SK-N-SH treated with all-trans-retinoic acid at 6 μM for 48 hours (cell line): ENCODE measurements at regions not wholly inside any gene's neighbourhood (a gene's known extent, or its start where the extent isn't known, plus 50 kb on each side); places are given as distances from the start of the nearest gene placed in this dataset.
A peak's percentile ranks its signal among the peaks of the same experiment; 100 is the strongest.

Experiments used
- ATAC-seq: fragments of 200-7000 bp; cut with Tn5 transposase; 3 replicates; pipeline ENCODE4 v1.9.1; 2020; ENCODE audit warnings: mild to moderate bottlenecking, moderate library complexity
- ARNTL ChIP-seq: fragments of 450-650 bp; formaldehyde crosslinking; IDR thresholded peaks from 2 replicates; pipeline ENCODE4 v1.5.0; 2020; ENCODE audit warnings: low read depth, mild to moderate bottlenecking, moderate library complexity, borderline replicate concordance
- BACH2 ChIP-seq: fragments of 250-450 bp; sonication (Bioruptor Pico); IDR thresholded peaks from 2 replicates; pipeline ENCODE4 v1.9.0; 2021; ENCODE audit warnings: mild to moderate bottlenecking, borderline replicate concordance
- CSDC2 ChIP-seq: fragments of 250-450 bp; sonication (Bioruptor Pico); IDR thresholded peaks from 2 replicates; pipeline ENCODE4 v1.5.0; 2020; ENCODE audit warnings: mild to moderate bottlenecking, moderate library complexity
- ESRRG ChIP-seq: fragments of 250-450 bp; sonication (Bioruptor Pico); IDR thresholded peaks from 2 replicates; pipeline ENCODE4 v1.6.1; 2021; ENCODE audit warnings: mild to moderate bottlenecking
- GLIS3 ChIP-seq: fragments of 250-450 bp; sonication (Bioruptor Pico); IDR thresholded peaks from 2 replicates; pipeline ENCODE4 v1.5.0; 2020; ENCODE audit warnings: mild to moderate bottlenecking, moderate library complexity
- ISL1 ChIP-seq: fragments of 250-450 bp; sonication (Bioruptor Pico); IDR thresholded peaks from 2 replicates; pipeline ENCODE4 v2.1.2; 2022; ENCODE audit warnings: mild to moderate bottlenecking, moderate library complexity
- OSR1 ChIP-seq: fragments of 250-450 bp; sonication (Bioruptor Pico); IDR thresholded peaks from 2 replicates; pipeline ENCODE4 v1.8.0; 2022; ENCODE audit warnings: moderate library complexity, mild to moderate bottlenecking, inconsistent platforms
- PPARA ChIP-seq: fragments of 250-450 bp; sonication (Bioruptor Pico); IDR thresholded peaks from 2 replicates; pipeline ENCODE4 v1.5.0; 2020; ENCODE audit warnings: mild to moderate bottlenecking, borderline replicate concordance
- RARB ChIP-seq: fragments of 250-450 bp; sonication (Bioruptor Pico); IDR thresholded peaks from 2 replicates; pipeline ENCODE4 v1.8.0; 2021; ENCODE audit warnings: mild to moderate bottlenecking, moderate library complexity
- SNAI2 ChIP-seq: fragments of 250-450 bp; sonication (Bioruptor Pico); IDR thresholded peaks from 2 replicates; pipeline ENCODE4 v1.5.0; 2020; ENCODE audit warnings: mild to moderate bottlenecking, moderate library complexity
- TCF4 ChIP-seq: fragments of 250-450 bp; sonication (Bioruptor Pico); IDR thresholded peaks from 2 replicates; pipeline ENCODE4 v1.8.0; 2021; ENCODE audit warnings: mild to moderate bottlenecking, moderate library complexity, borderline replicate concordance
- TOX ChIP-seq: fragments of 250-450 bp; sonication (Bioruptor Pico); IDR thresholded peaks from 2 replicates; pipeline ENCODE4 v1.8.0; 2021; ENCODE audit warnings: mild to moderate bottlenecking, moderate library complexity, borderline replicate concordance
- ZC3H10 ChIP-seq: fragments of 250-450 bp; sonication (Bioruptor Pico); IDR thresholded peaks from 2 replicates; pipeline ENCODE4 v1.5.1; 2021; ENCODE audit warnings: mild to moderate bottlenecking, moderate library complexity
- ZFP3 ChIP-seq: fragments of 250-450 bp; sonication (Bioruptor Pico); IDR thresholded peaks from 2 replicates; pipeline ENCODE4 v1.5.0; 2020; ENCODE audit warnings: mild to moderate bottlenecking, moderate library complexity
- ZFP30 ChIP-seq: fragments of 450-650 bp; formaldehyde crosslinking; IDR thresholded peaks from 2 replicates; pipeline ENCODE4 v1.5.0; 2022; ENCODE audit warnings: mild to moderate bottlenecking, moderate library complexity
- ZNF565 ChIP-seq: fragments of 450-650 bp; formaldehyde crosslinking; conservative IDR thresholded peaks from 2 replicates; pipeline ENCODE4 v1.5.0; 2020; ENCODE audit warnings: low read depth, mild to moderate bottlenecking, moderate library complexity
- ZNF70 ChIP-seq: fragments of 450-650 bp; formaldehyde crosslinking; IDR thresholded peaks from 2 replicates; pipeline ENCODE4 v1.5.0; 2020; ENCODE audit warnings: mild to moderate bottlenecking, moderate library complexity
- ZNF8 ChIP-seq: fragments of 450-650 bp; formaldehyde crosslinking; IDR thresholded peaks from 2 replicates; pipeline ENCODE4 v1.5.0; 2020; ENCODE audit warnings: mild to moderate bottlenecking, moderate library complexity
- TF ChIP-seq, protein P1 (sequence below): fragments of 250-450 bp; sonication (Bioruptor Pico); IDR thresholded peaks from 2 replicates; pipeline ENCODE4 v1.8.0; 2020; ENCODE audit warnings: mild to moderate bottlenecking, moderate library complexity, borderline replicate concordance
- TF ChIP-seq, protein P2 (sequence below): fragments of 250-450 bp; sonication (Bioruptor Pico); IDR thresholded peaks from 2 replicates; pipeline ENCODE4 v1.5.1; 2021; ENCODE audit warnings: mild to moderate bottlenecking, moderate library complexity
- TF ChIP-seq, protein P3 (sequence below): fragments of 250-450 bp; sonication (Bioruptor Pico); IDR thresholded peaks from 2 replicates; pipeline ENCODE4 v1.5.1; 2020; ENCODE audit warnings: low read depth, mild to moderate bottlenecking, moderate library complexity
- TF ChIP-seq, protein P4 (sequence below): fragments of 250-450 bp; sonication (Bioruptor Pico); IDR thresholded peaks from 2 replicates; pipeline ENCODE4 v1.5.0; 2020; ENCODE audit warnings: mild to moderate bottlenecking, moderate library complexity
- TF ChIP-seq, protein P5 (sequence below): fragments of 250-450 bp; sonication (Bioruptor Pico); IDR thresholded peaks from 2 replicates; pipeline ENCODE4 v1.8.0; 2021; ENCODE audit warnings: low read depth, mild to moderate bottlenecking, moderate library complexity, borderline replicate concordance

DNA sequence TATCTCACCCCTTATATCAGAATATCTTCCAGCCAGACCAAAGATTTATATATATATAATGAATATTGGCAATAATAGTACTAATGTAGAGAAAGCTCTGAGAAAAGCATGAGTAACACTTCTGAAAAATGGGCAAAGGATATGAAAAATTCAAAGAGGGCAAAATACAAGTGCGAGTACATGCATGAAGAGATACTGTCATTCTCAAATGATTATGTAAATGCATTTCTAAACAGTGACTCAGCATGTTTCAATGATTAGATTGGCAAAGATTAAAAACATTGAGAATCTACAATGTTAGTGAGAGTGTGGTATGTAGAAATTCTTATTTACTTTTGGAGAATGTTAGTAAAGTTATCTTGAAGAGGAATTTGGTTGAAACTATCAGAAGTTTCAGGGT is 118.3 kb upstream of the NEDD4L start:
- TF ChIP-seq ISL1 (peak; percentile 55; the same call in 1 of the 2 replicates), ESRRG (CRISPR knock-in tag) (no peak)
- TF ChIP-seq, all 23 proteins: peak for 1
- ATAC-seq = peak; percentile 68

DNA sequence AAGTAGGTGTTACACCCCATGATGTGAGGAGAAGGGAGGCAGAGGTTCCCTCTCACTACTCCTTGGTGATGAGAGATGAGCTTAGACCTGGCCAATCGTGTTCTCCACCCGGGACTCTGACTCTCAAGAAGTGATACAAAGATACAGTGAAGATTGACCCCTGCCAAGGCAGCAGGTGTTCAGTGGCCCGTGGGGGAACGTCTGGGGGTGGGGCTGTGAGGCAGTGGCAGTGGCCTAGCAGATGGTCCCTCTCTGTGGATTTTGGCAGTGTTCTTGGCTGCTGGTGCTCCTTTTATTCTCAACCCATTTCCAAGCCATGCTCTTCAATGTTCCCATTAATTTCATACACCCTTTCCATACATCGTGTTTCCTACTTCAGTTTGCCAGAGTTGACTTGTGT is 120.4 kb upstream of the NEDD4L start:
- ATAC-seq = no peak
- TF ChIP-seq, protein P1, sequence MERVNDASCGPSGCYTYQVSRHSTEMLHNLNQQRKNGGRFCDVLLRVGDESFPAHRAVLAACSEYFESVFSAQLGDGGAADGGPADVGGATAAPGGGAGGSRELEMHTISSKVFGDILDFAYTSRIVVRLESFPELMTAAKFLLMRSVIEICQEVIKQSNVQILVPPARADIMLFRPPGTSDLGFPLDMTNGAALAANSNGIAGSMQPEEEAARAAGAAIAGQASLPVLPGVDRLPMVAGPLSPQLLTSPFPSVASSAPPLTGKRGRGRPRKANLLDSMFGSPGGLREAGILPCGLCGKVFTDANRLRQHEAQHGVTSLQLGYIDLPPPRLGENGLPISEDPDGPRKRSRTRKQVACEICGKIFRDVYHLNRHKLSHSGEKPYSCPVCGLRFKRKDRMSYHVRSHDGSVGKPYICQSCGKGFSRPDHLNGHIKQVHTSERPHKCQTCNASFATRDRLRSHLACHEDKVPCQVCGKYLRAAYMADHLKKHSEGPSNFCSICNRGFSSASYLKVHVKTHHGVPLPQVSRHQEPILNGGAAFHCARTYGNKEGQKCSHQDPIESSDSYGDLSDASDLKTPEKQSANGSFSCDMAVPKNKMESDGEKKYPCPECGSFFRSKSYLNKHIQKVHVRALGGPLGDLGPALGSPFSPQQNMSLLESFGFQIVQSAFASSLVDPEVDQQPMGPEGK (CRISPR knock-in tag) = no peak
- TF ChIP-seq ZFP30 (CRISPR knock-in tag) = no peak
- TF ChIP-seq, protein P2, sequence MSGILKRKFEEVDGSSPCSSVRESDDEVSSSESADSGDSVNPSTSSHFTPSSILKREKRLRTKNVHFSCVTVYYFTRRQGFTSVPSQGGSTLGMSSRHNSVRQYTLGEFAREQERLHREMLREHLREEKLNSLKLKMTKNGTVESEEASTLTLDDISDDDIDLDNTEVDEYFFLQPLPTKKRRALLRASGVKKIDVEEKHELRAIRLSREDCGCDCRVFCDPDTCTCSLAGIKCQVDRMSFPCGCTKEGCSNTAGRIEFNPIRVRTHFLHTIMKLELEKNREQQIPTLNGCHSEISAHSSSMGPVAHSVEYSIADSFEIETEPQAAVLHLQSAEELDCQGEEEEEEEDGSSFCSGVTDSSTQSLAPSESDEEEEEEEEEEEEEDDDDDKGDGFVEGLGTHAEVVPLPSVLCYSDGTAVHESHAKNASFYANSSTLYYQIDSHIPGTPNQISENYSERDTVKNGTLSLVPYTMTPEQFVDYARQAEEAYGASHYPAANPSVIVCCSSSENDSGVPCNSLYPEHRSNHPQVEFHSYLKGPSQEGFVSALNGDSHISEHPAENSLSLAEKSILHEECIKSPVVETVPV (CRISPR knock-in tag) = no peak
- TF ChIP-seq, protein P3, sequence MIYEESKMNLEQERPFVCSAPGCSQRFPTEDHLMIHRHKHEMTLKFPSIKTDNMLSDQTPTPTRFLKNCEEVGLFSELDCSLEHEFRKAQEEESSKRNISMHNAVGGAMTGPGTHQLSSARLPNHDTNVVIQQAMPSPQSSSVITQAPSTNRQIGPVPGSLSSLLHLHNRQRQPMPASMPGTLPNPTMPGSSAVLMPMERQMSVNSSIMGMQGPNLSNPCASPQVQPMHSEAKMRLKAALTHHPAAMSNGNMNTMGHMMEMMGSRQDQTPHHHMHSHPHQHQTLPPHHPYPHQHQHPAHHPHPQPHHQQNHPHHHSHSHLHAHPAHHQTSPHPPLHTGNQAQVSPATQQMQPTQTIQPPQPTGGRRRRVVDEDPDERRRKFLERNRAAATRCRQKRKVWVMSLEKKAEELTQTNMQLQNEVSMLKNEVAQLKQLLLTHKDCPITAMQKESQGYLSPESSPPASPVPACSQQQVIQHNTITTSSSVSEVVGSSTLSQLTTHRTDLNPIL (CRISPR knock-in tag) = no peak
- TF ChIP-seq, protein P4, sequence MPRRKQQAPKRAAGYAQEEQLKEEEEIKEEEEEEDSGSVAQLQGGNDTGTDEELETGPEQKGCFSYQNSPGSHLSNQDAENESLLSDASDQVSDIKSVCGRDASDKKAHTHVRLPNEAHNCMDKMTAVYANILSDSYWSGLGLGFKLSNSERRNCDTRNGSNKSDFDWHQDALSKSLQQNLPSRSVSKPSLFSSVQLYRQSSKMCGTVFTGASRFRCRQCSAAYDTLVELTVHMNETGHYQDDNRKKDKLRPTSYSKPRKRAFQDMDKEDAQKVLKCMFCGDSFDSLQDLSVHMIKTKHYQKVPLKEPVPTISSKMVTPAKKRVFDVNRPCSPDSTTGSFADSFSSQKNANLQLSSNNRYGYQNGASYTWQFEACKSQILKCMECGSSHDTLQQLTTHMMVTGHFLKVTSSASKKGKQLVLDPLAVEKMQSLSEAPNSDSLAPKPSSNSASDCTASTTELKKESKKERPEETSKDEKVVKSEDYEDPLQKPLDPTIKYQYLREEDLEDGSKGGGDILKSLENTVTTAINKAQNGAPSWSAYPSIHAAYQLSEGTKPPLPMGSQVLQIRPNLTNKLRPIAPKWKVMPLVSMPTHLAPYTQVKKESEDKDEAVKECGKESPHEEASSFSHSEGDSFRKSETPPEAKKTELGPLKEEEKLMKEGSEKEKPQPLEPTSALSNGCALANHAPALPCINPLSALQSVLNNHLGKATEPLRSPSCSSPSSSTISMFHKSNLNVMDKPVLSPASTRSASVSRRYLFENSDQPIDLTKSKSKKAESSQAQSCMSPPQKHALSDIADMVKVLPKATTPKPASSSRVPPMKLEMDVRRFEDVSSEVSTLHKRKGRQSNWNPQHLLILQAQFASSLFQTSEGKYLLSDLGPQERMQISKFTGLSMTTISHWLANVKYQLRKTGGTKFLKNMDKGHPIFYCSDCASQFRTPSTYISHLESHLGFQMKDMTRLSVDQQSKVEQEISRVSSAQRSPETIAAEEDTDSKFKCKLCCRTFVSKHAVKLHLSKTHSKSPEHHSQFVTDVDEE (CRISPR knock-in tag) = no peak
- no peak for TF ChIP-seq BACH2 (CRISPR knock-in tag)
- no peak for TF ChIP-seq ISL1
- no peak for TF ChIP-seq ZNF70 (CRISPR knock-in tag)
- TF ChIP-seq, protein P5, sequence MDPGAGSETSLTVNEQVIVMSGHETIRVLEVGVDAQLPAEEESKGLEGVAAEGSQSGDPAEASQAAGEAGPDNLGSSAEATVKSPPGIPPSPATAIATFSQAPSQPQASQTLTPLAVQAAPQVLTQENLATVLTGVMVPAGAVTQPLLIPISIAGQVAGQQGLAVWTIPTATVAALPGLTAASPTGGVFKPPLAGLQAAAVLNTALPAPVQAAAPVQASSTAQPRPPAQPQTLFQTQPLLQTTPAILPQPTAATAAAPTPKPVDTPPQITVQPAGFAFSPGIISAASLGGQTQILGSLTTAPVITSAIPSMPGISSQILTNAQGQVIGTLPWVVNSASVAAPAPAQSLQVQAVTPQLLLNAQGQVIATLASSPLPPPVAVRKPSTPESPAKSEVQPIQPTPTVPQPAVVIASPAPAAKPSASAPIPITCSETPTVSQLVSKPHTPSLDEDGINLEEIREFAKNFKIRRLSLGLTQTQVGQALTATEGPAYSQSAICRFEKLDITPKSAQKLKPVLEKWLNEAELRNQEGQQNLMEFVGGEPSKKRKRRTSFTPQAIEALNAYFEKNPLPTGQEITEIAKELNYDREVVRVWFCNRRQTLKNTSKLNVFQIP (CRISPR knock-in tag) = no peak
- no peak for TF ChIP-seq OSR1
- no peak for TF ChIP-seq ZC3H10 (CRISPR knock-in tag)
- TF ChIP-seq SNAI2 (CRISPR knock-in tag) = no peak
- TF ChIP-seq GLIS3 = no peak
- no peak for TF ChIP-seq TCF4 (CRISPR knock-in tag)
- TF ChIP-seq RARB = no peak
- no peak for TF ChIP-seq PPARA
- no peak for TF ChIP-seq CSDC2
- TF ChIP-seq ESRRG (CRISPR knock-in tag) = no peak
- TF ChIP-seq ARNTL (CRISPR knock-in tag) = no peak
- TF ChIP-seq ZNF565 (CRISPR knock-in tag) = no peak

DNA sequence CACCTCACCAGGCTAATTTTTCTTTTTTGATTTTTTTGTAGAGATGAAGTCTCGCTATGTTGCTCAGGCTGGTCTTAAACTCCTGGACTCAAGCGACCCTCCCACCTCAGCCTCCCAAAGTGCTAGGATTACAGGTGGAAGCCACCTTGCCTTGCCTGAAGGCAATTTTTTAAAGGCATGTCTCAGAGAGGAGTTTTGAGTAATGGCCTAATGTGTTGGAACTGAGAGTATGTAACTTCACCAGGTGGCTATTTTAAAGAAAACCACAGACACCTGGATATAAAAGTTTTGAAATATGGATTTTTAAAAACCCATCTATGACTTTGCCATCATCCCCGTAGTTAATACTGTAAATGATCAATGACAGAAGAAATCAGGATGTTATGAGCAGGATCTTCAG is 119.8 kb upstream of the ATP8B1 start:
- no peak for TF ChIP-seq GLIS3
- no peak for TF ChIP-seq ZC3H10 (CRISPR knock-in tag)
- no peak for TF ChIP-seq PPARA
- no peak for TF ChIP-seq ZFP3
- TF ChIP-seq TOX (CRISPR knock-in tag) = no peak
- TF ChIP-seq ZNF8 (CRISPR knock-in tag) = no peak
- no peak for TF ChIP-seq RARB
- TF ChIP-seq TCF4 (CRISPR knock-in tag) = no peak
- TF ChIP-seq CSDC2 = no peak
- TF ChIP-seq BACH2 (CRISPR knock-in tag) = no peak
- TF ChIP-seq, protein P5 (CRISPR knock-in tag) = no peak
- TF ChIP-seq ZNF70 (CRISPR knock-in tag) = no peak
- no peak for TF ChIP-seq ESRRG (CRISPR knock-in tag)
- TF ChIP-seq, protein P3 (CRISPR knock-in tag) = no peak
- TF ChIP-seq ISL1 = no peak
- TF ChIP-seq, protein P1 (CRISPR knock-in tag) = no peak
- TF ChIP-seq ZNF565 (CRISPR knock-in tag) = no peak
- TF ChIP-seq, all 23 proteins: peak for 0
- ATAC-seq = no peak
